Endothelial cell of umbilical vein (primary cell): ENCODE measurements at regions not wholly inside any gene's neighbourhood (a gene's known extent, or its start where the extent isn't known, plus 50 kb on each side); places are given as distances from the start of the nearest gene placed in this dataset.

ENCODE experiments used
- BruUV-seq: library from RNA; stranded (reverse); fragments of 400-500 nt; replicated peaks from 2 replicates; lab custom pipeline; 2021; lab: Mats Ljungman, UMichigan
- CTCF ChIA-PET: fragments of 300-600, 350-600 bp; sonication (Branson Sonifier 250); formaldehyde crosslinking; loops from one replicate; lab custom pipeline; 2021; ENCODE audit warnings: antibody characterized with exemption, inconsistent platforms; lab: Charles Lee
- POLR2A ChIA-PET: fragments of 300-600, 350-600 bp; sonication (Branson Sonifier 250); formaldehyde crosslinking; loops from one replicate; lab custom pipeline; 2021; ENCODE audit warnings: antibody characterized with exemption, inconsistent platforms; lab: Charles Lee
- DNase-seq: peaks from one replicate; pipeline ENCODE4 v3.0.0-alpha.2; 2011; ENCODE audit warnings: low read depth, low spot score
- FAIRE-seq: peaks from 2 replicates; lab custom pipeline; 2011; peaks lifted over from hg19 to GRCh38; lab: Jason Lieb, UNC
- H2AFZ ChIP-seq: 2 replicates; pipeline ENCODE4 v1.6.0; 2012; ENCODE audit warnings: low read depth, low read length, control low read depth, inconsistent platforms
- H3K27ac ChIP-seq: 2 replicates; pipeline ENCODE4 v1.5.1; 2011; ENCODE audit warnings: low read depth, mild to moderate bottlenecking, control low read depth, low read length, moderate library complexity; ENCODE audit not compliant: insufficient read depth
- H3K27me3 ChIP-seq, 2 experiments: 2 replicates each; pipeline versions ENCODE4 v1.6.0 to v1.6.1; 2011; ENCODE audit warnings: low read length in 2 of 2, mixed read lengths in 1 of 2; ENCODE audit not compliant: control insufficient read depth in 2 of 2, insufficient read depth in 2 of 2
- H3K36me3 ChIP-seq, 2 experiments: 2 replicates in 1 of 2; 3 replicates in 1 of 2; pipeline ENCODE4 v1.5.1; 2011; ENCODE audit warnings: low read length in 2 of 2, mild to moderate bottlenecking in 1 of 2, moderate library complexity in 1 of 2; ENCODE audit not compliant: control insufficient read depth in 2 of 2, insufficient read depth in 2 of 2; ENCODE audit errors: extremely low read depth in 1 of 2
- H3K4me1 ChIP-seq: 3 replicates; pipeline ENCODE4 v1.5.1; 2011; ENCODE audit warnings: mild to moderate bottlenecking, low read length; ENCODE audit not compliant: control insufficient read depth, insufficient read depth; ENCODE audit errors: extremely low read depth
- H3K4me2 ChIP-seq: 2 replicates; pipeline ENCODE4 v1.6.1; 2011; ENCODE audit warnings: low read length, control low read depth, mixed read lengths; ENCODE audit not compliant: insufficient read depth
- H3K4me3 ChIP-seq, 3 experiments: fragments of 200-600 bp in 1 of 3; sonication (generic), shearing (Covaris generic) in 1 of 3; replicated peaks in 1 of 3; 2 replicates each; pipeline ENCODE4 v1.5.1; 2011 to 2016; ENCODE audit warnings: control low read depth in 3 of 3, low read length in 3 of 3, mild to moderate bottlenecking in 2 of 3, inconsistent platforms in 1 of 3, low read depth in 1 of 3, moderate library complexity in 1 of 3; ENCODE audit not compliant: insufficient read depth in 1 of 3
- H3K79me2 ChIP-seq: 2 replicates; pipeline ENCODE4 v1.6.0; 2012; ENCODE audit warnings: low read length, inconsistent platforms; ENCODE audit not compliant: control insufficient read depth, insufficient read depth
- H3K9ac ChIP-seq: replicated peaks from 2 replicates; pipeline ENCODE3; 2011; ENCODE audit warnings: low read length, control low read depth; ENCODE audit not compliant: insufficient read depth; ENCODE audit errors: extremely low read depth
- H3K9me1 ChIP-seq: replicated peaks from 3 replicates; pipeline ENCODE4 v1.6.0; 2011; ENCODE audit warnings: mild to moderate bottlenecking, low read length; ENCODE audit not compliant: control insufficient read depth, insufficient read depth; ENCODE audit errors: extremely low read depth
- H3K9me3 ChIP-seq: replicated peaks from 2 replicates; pipeline ENCODE4 v1.5.1; 2012; ENCODE audit warnings: low read length, inconsistent platforms; ENCODE audit not compliant: control insufficient read depth, insufficient read depth
- H4K20me1 ChIP-seq: replicated peaks from 2 replicates; pipeline ENCODE3; 2011; ENCODE audit warnings: mild to moderate bottlenecking, low read length; ENCODE audit not compliant: control insufficient read depth, insufficient read depth; ENCODE audit errors: extremely low read depth
- EZH2 ChIP-seq: IDR thresholded peaks from 2 replicates; pipeline ENCODE4 v1.6.1; 2012; ENCODE audit warnings: borderline replicate concordance, low read depth, mild to moderate bottlenecking, moderate library complexity, low read length, inconsistent platforms; ENCODE audit not compliant: severe bottlenecking
- FOS ChIP-seq: IDR thresholded peaks from 2 replicates; pipeline ENCODE4 v1.6.1; 2011; ENCODE audit warnings: mild to moderate bottlenecking, low read length, moderate library complexity, borderline replicate concordance; ENCODE audit not compliant: insufficient read depth
- GATA2 ChIP-seq: IDR thresholded peaks from 2 replicates; pipeline ENCODE4 v1.7.0; 2011; ENCODE audit warnings: low read depth, mild to moderate bottlenecking, moderate library complexity, mixed read lengths, low read length; ENCODE audit not compliant: insufficient read length, insufficient read depth
- JUN ChIP-seq: IDR thresholded peaks from 2 replicates; pipeline ENCODE4 v1.6.1; 2011; ENCODE audit warnings: borderline replicate concordance, low read depth; ENCODE audit not compliant: insufficient read length, insufficient read depth
- MAX ChIP-seq: IDR thresholded peaks from 2 replicates; pipeline ENCODE4 v1.6.1; 2011; ENCODE audit not compliant: insufficient read depth, insufficient read length
- MYC ChIP-seq: IDR thresholded peaks from one replicate; pipeline ENCODE4 v1.6.1; 2011; ENCODE audit warnings: mild to moderate bottlenecking, low read depth, low read length
- POLR2A ChIP-seq: IDR thresholded peaks from 2 replicates; pipeline ENCODE4 v1.6.1; 2012; ENCODE audit warnings: low read depth, mild to moderate bottlenecking, control low read depth, low read length
- POLR2AphosphoS5 ChIP-seq: IDR thresholded peaks from 2 replicates; pipeline ENCODE4 v1.6.1; 2012; ENCODE audit warnings: low read depth, mild to moderate bottlenecking, control low read depth, low read length, moderate library complexity; ENCODE audit not compliant: insufficient read depth
- dilution Hi-C: fragments of 300-500 bp; cut with MboI; formaldehyde crosslinking; loops from one replicate; pipeline ENCODE4 v1.15.0; 2019; ENCODE audit warnings: low sequenced_read_pairs; ENCODE audit not compliant: extremely low pct_ligation_motif_present
- intact Hi-C: fragments of 100-400 bp; cut with micrococcal nuclease; formaldehyde crosslinking; loops from one replicate; pipeline ENCODE4 v1.10.0; 2022
- TF ChIP-seq, protein P1 (sequence below), 2 donors: IDR thresholded peaks; 1 replicate in 1 of 2; 2 replicates in 1 of 2; pipeline ENCODE4 v1.5.1; 2011; ENCODE audit warnings: low read length in 2 of 2, mild to moderate bottlenecking in 2 of 2, moderate library complexity in 2 of 2, control low read depth in 1 of 2, inconsistent platforms in 1 of 2, low read depth in 1 of 2; ENCODE audit not compliant: insufficient read depth in 1 of 2; ENCODE audit errors: extremely low read depth in 1 of 2

DNA sequence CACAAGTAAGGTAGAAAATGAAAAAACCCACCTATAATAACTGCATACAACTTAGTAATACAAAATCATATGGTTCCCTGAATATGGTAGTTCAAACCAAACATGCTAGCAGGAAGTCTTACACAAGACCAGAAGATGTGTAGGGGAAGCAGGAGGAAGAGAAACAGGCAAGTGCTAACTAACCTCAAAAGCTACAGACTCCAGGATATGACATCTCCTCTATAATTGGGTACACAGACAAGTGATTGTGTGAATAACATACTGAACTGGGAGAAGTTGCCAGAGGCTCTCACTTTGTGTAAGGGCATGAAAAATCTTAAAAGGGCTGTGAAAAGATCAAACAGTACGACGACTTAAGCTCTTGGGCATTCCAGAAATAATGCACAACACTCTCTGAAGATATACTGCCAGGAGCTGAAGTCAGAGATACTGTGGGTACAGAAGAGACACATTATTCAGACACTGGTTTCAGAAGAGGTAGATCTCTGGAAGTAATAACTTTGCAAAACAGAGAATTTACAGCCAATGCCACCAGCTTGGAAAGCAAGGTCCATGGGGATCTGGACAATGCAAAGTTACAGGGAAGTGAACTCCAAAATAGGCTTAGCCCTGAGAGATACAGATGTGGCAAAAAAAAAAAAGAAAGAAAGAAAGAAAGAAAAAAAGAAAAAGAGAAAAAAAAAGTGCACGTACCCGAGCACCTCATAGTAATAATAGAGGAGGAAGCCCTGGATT is 767.2 kb downstream of the TNS3 start:
- Histone ChIP-seq H3K4me2 (no peak overlapping the region), H3K9me3 (no peaks in the 10 kb centered on the region), H3K79me2 (no peaks in the 10 kb centered on the region), H3K9ac (no peak overlapping the region), H3K27me3 (no peaks in the 10 kb centered on the region), H4K20me1 (no peaks in the 10 kb centered on the region), H3K27ac (no peak overlapping the region), H3K36me3 (no peaks in the 10 kb centered on the region), H2AFZ (no peak overlapping the region), H3K4me3 (no peak overlapping the region), H3K4me1 (no peaks in the 10 kb centered on the region), H3K9me1 (no peaks in the 10 kb centered on the region)
- DNase-seq (no peak), FAIRE-seq (no peak)
- CTCF ChIA-PET = no interaction called here
- TF ChIP-seq MAX = no peak
- TF ChIP-seq JUN = no peak
- no peak for TF ChIP-seq POLR2A
- no peak for TF ChIP-seq GATA2
- TF ChIP-seq POLR2AphosphoS5 = no peak
- no peak for TF ChIP-seq FOS
- no peak for TF ChIP-seq EZH2
- TF ChIP-seq, protein P1, sequence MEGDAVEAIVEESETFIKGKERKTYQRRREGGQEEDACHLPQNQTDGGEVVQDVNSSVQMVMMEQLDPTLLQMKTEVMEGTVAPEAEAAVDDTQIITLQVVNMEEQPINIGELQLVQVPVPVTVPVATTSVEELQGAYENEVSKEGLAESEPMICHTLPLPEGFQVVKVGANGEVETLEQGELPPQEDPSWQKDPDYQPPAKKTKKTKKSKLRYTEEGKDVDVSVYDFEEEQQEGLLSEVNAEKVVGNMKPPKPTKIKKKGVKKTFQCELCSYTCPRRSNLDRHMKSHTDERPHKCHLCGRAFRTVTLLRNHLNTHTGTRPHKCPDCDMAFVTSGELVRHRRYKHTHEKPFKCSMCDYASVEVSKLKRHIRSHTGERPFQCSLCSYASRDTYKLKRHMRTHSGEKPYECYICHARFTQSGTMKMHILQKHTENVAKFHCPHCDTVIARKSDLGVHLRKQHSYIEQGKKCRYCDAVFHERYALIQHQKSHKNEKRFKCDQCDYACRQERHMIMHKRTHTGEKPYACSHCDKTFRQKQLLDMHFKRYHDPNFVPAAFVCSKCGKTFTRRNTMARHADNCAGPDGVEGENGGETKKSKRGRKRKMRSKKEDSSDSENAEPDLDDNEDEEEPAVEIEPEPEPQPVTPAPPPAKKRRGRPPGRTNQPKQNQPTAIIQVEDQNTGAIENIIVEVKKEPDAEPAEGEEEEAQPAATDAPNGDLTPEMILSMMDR (IDR thresholded peaks at IDR 0.05; ENCODE audit: extremely low read depth in 1 of 2, insufficient read depth in 1 of 2, low read depth in 1 of 2, low read length in 2 of 2) = no peak
- no peak for TF ChIP-seq MYC
- intact Hi-C loops = no loop called here
- dilution Hi-C loops = no loop called here
- POLR2A ChIA-PET = interaction anchor here (0.6 kb wide), 1 partner anchor 995 kb away, joined by 4 read pairs; no protein-coding TSS in a partner anchor
- BruUV-seq = no TSS peak
